ENCODE measurements at regions not wholly inside any gene's neighbourhood (a gene's known extent, or its start where the extent isn't known, plus 50 kb on each side); places are given as distances from the start of the nearest gene placed in this dataset.

GRCh38 chr2:46828135-46828438, 87.5 kb downstream of the MCFD2 start:
- no peak for TF ChIP-seq CTCF (IDR thresholded peaks at IDR 0.05; ENCODE audit: low read depth, low read length, missing control alignments)
- in situ Hi-C loops (cut with HindIII; ENCODE audit: low sequenced_read_pairs) = loop anchor here (5.0 kb wide), 1 partner anchor 66 kb away; no protein-coding TSS in a partner anchor
- DNase-seq (ENCODE audit: low read depth) = no peak
- H3K4me3 ChIP-seq (ENCODE audit: low read depth, low read length) = no peak overlapping the region

- no peak for DNase-seq (ENCODE audit: low read depth)
- TF ChIP-seq CTCF (IDR thresholded peaks at IDR 0.05; ENCODE audit: low read depth, low read length, missing control alignments) = no peak
- in situ Hi-C loops (cut with HindIII; ENCODE audit: low sequenced_read_pairs) = loop anchor here (5.0 kb wide), 1 partner anchor 65 kb away; no protein-coding TSS in a partner anchor
- no peak overlapping the region for H3K4me3 ChIP-seq (ENCODE audit: low read depth, low read length)
Observed at GRCh38 chr2:46827274-46828134, 88.1 kb downstream of the MCFD2 start.

GRCh38 chr2:46826569-46827245, 88.9 kb downstream of the MCFD2 start:
- TF ChIP-seq CTCF (IDR thresholded peaks at IDR 0.05; ENCODE audit: low read depth, low read length, missing control alignments) = no peak
- no peak for DNase-seq (ENCODE audit: low read depth)
- in situ Hi-C loops (cut with HindIII; ENCODE audit: low sequenced_read_pairs) = loop anchor here (5.0 kb wide), 1 partner anchor 64 kb away; no protein-coding TSS in a partner anchor
- no peak overlapping the region for H3K4me3 ChIP-seq (ENCODE audit: low read depth, low read length)

- in situ Hi-C loops (cut with HindIII; ENCODE audit: low sequenced_read_pairs) = loop anchor here (5.0 kb wide), 1 partner anchor 64 kb away; no protein-coding TSS in a partner anchor
- DNase-seq (ENCODE audit: low read depth) = no peak
- no peak for TF ChIP-seq CTCF (IDR thresholded peaks at IDR 0.05; ENCODE audit: low read depth, low read length, missing control alignments)
- no peak overlapping the region for H3K4me3 ChIP-seq (ENCODE audit: low read depth, low read length)
Observed at GRCh38 chr2:46825939-46826568, 89.6 kb downstream of the MCFD2 start.

GRCh38 chr2:46825231-46825938, 90.2 kb downstream of the MCFD2 start:
- TF ChIP-seq CTCF (IDR thresholded peaks at IDR 0.05; ENCODE audit: low read depth, low read length, missing control alignments) = no peak
- in situ Hi-C loops (cut with HindIII; ENCODE audit: low sequenced_read_pairs) = loop anchor here (5.0 kb wide), 1 partner anchor 63 kb away; no protein-coding TSS in a partner anchor
- no peak overlapping the region for H3K4me3 ChIP-seq (ENCODE audit: low read depth, low read length)
- DNase-seq (ENCODE audit: low read depth) = no peak

GRCh38 chr2:46824611-46825010, 91.0 kb downstream of the MCFD2 start:
- no peak overlapping the region for H3K4me3 ChIP-seq (ENCODE audit: low read depth, low read length)
- TF ChIP-seq CTCF (IDR thresholded peaks at IDR 0.05; ENCODE audit: low read depth, low read length, missing control alignments) = no peak
- DNase-seq (ENCODE audit: low read depth) = no peak
- in situ Hi-C loops (cut with HindIII; ENCODE audit: low sequenced_read_pairs) = loop anchor here (5.0 kb wide), 1 partner anchor 62 kb away; no protein-coding TSS in a partner anchor
